ENCODE measurements at regions not wholly inside any gene's neighbourhood (a gene's known extent, or its start where the extent isn't known, plus 50 kb on each side); places are given as distances from the start of the nearest gene placed in this dataset.

GRCh38 chr5:82509762-82510161 lies 231.6 kb upstream of the RPS23 start:
- TF ChIP-seq CTCF (IDR thresholded peaks at IDR 0.05): no peak
- no peak for TF ChIP-seq POLR2A (IDR thresholded peaks at IDR 0.05)

All from transverse colon (tissue), 3 donors.